ENCODE measurements at regions not wholly inside any gene's neighbourhood (a gene's known extent, or its start where the extent isn't known, plus 50 kb on each side); places are given as distances from the start of the nearest gene placed in this dataset.
A peak's percentile ranks its signal among the peaks of the same experiment; 100 is the strongest.

DNA sequence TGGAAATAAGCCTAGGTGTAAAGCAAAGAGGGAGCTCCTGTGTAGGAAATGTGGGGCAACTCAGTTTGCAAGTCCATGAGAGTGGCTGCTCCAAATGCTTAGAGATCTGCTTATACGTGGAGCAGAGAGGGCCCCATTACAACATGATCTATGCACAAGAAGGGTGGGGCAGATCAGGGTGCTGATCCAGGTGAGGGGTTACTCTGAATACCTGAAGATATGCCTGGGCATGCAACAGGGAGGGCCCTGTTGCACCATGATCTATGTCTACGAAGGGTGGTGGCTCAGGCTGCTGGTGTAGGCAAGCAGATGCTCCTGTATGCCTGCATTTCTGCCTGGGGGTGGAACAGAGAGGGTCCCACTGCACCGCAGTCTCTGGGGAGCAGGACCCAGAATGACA lies 1121.2 kb downstream of the RAPGEF2 start:
- Histone ChIP-seq H3K4me3 (no peak overlapping the region), H3K4me1 (no peaks in the 10 kb centered on the region), H3K9me3 (no peaks in the 10 kb centered on the region), H3K4me2 (no peak overlapping the region), H3K27ac (no peak overlapping the region)
- POLR2A ChIA-PET = no interaction called here
- no peak for DNase-seq (ENCODE audit: low read depth in 1 of 2, low spot score in 1 of 2)
- 57% methylated on average over 1 of the region's 3 CpGs for WGBS (ENCODE audit: missing lambda C conversion rate)
- no peak for ATAC-seq
- CTCF ChIA-PET = no interaction called here
- TF ChIP-seq CHD2 (IDR thresholded peaks at IDR 0.05; ENCODE audit: low read length, partially characterized antibody) (no peak), EHMT2 (IDR thresholded peaks at IDR 0.05; ENCODE audit: low read depth) (no peak), FOSB (CRISPR knock-in tag; IDR thresholded peaks at IDR 0.05) (no peak), ZSCAN20 (CRISPR knock-in tag; IDR thresholded peaks at IDR 0.05) (no peak), HOXB13 (CRISPR knock-in tag; IDR thresholded peaks at IDR 0.05; ENCODE audit: low read depth) (no peak), TFCP2L1 (CRISPR knock-in tag; IDR thresholded peaks at IDR 0.05) (no peak), JUNB (IDR thresholded peaks at IDR 0.05) (no peak), SMC3 (IDR thresholded peaks at IDR 0.05) (no peak), KDM5A (IDR thresholded peaks at IDR 0.05) (no peak), CEBPB (IDR thresholded peaks at IDR 0.05) (no peak), ZFP36 (IDR thresholded peaks at IDR 0.05; ENCODE audit: borderline replicate concordance, partially characterized antibody) (no peak), ZNF302 (CRISPR knock-in tag; IDR thresholded peaks at IDR 0.05) (no peak), CBX2 (IDR thresholded peaks at IDR 0.05; ENCODE audit: borderline replicate concordance, low read depth) (no peak), EHF (CRISPR knock-in tag; IDR thresholded peaks at IDR 0.05) (no peak), NPAS2 (CRISPR knock-in tag; IDR thresholded peaks at IDR 0.05; ENCODE audit: borderline replicate concordance) (no peak), HEYL (CRISPR knock-in tag; IDR thresholded peaks at IDR 0.05) (no peak)
- no peak for FAIRE-seq

DNA sequence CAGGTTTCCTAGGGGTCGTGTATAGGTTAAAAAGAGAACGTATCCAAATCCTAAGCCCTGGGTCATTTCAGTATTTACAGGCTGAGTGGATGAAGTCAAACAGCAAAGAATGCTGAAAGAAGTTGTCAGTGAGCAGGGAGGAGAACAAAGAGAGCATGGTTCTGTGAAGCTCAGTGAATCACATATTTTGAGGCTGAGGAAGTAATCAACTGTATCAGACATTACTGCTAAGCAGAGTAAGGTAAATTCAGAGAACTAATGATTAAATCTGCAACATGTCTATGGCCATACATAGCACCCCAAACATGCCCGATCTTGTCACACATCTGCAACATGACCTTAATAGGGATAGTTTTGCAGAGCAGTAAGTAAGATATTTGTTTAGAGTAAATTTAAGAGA lies 1130.3 kb downstream of the RAPGEF2 start:
- H3K27ac ChIP-seq = no peak overlapping the region
- CTCF ChIA-PET = no interaction called here
- POLR2A ChIA-PET = no interaction called here
- TF ChIP-seq NPAS2 (CRISPR knock-in tag; IDR thresholded peaks at IDR 0.05; ENCODE audit: borderline replicate concordance) = no peak
- TF ChIP-seq FOSB (CRISPR knock-in tag; IDR thresholded peaks at IDR 0.05) = no peak
- TF ChIP-seq HOXB5 (CRISPR knock-in tag; IDR thresholded peaks at IDR 0.05) = no peak
- no peak for TF ChIP-seq NFE2L2 (conservative IDR thresholded peaks at IDR 0.05; ENCODE audit: low read length)
- TF ChIP-seq HMGXB4 (CRISPR knock-in tag; IDR thresholded peaks at IDR 0.05; ENCODE audit: borderline replicate concordance) = no peak
- TF ChIP-seq CBX8 (IDR thresholded peaks at IDR 0.05) = no peak
- no peak for TF ChIP-seq USF2 (IDR thresholded peaks at IDR 0.05)
- DNase-seq (ENCODE audit: low read depth in 1 of 2, low spot score in 1 of 2) = no peak
- H3K4me2 ChIP-seq = no peak overlapping the region
- no peak overlapping the region for H3K4me3 ChIP-seq
- ATAC-seq = no peak
- no peak for FAIRE-seq
- H3K9me3 ChIP-seq = no peaks in the 10 kb centered on the region
- H3K4me1 ChIP-seq = no peaks in the 10 kb centered on the region
- 80% methylated on average over 3 of the region's 3 CpGs for WGBS (ENCODE audit: missing lambda C conversion rate)

DNA sequence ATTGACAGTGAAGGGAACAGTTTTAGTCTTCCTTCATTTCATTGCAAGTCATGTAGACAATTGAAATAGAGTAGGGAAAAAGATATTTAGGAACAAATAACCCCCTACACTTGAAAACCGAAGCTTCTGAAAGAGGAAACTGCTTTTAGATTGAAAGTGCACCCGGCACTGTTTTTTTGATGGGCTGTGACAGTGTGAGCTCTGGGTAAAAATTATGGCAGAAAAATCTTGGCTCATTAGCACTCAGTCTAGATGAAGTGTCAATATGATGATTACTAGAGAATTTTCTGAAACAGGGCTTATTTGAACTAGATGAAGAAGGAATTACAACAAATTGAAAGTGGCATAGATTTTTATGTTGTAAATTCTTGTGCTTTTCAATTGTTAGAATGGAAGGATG lies 1132.4 kb downstream of the RAPGEF2 start:
- H3K4me2 ChIP-seq = 0 out of 3 replicates have a peak overlapping the region, but pooled peaks have one; percentile 28
- 52% methylated on average over 2 of the region's 2 CpGs for WGBS (ENCODE audit: missing lambda C conversion rate)
- no peak for FAIRE-seq
- H3K4me3 ChIP-seq = no peak overlapping the region
- H3K4me1 ChIP-seq = no peaks in the 10 kb centered on the region
- DNase-seq (ENCODE audit: low read depth in 1 of 2, low spot score in 1 of 2) = no peak
- CTCF ChIA-PET = no interaction called here
- H3K27ac ChIP-seq = no peak overlapping the region
- POLR2A ChIA-PET = no interaction called here
- peaks cover 6% of the 10 kb centered on the region; the same call in 1 of the 3 replicates for H3K9me3 ChIP-seq
- ATAC-seq = no peak
- no peak for TF ChIP-seq PBX3 (IDR thresholded peaks at IDR 0.05)
- TF ChIP-seq HOXA7 (CRISPR knock-in tag; IDR thresholded peaks at IDR 0.05) = no peak
- no peak for TF ChIP-seq RARB (CRISPR knock-in tag; IDR thresholded peaks at IDR 0.05)
- no peak for TF ChIP-seq TP53 (CRISPR knock-in tag; IDR thresholded peaks at IDR 0.05)
- no peak for TF ChIP-seq ELK1 (IDR thresholded peaks at IDR 0.05; ENCODE audit: low read depth, low read length)
- no peak for TF ChIP-seq RNF2 (IDR thresholded peaks at IDR 0.05; ENCODE audit: borderline replicate concordance, low read depth)
- TF ChIP-seq E2F6 (IDR thresholded peaks at IDR 0.05; ENCODE audit: borderline replicate concordance, low read depth) = no peak
- no peak for TF ChIP-seq JUN (IDR thresholded peaks at IDR 0.05)
- no peak for TF ChIP-seq HOXB5 (CRISPR knock-in tag; IDR thresholded peaks at IDR 0.05)
- no peak for TF ChIP-seq HOXB13 (CRISPR knock-in tag; IDR thresholded peaks at IDR 0.05; ENCODE audit: low read depth)
- no peak for TF ChIP-seq SREBF2 (IDR thresholded peaks at IDR 0.05)
- TF ChIP-seq HMGXB4 (CRISPR knock-in tag; IDR thresholded peaks at IDR 0.05; ENCODE audit: borderline replicate concordance) = no peak
